HEK293 (cell line): ENCODE measurements at regions not wholly inside any gene's neighbourhood (a gene's known extent, or its start where the extent isn't known, plus 50 kb on each side); places are given as distances from the start of the nearest gene placed in this dataset.

Experiments used
- CTCF ChIP-seq: fragments of 450-650 bp; formaldehyde crosslinking; IDR thresholded peaks from 2 replicates; pipeline ENCODE4 v1.5.1; 2016; ENCODE audit warnings: missing biosample characterization, missing genetic modification characterization
- IKZF3 ChIP-seq: fragments of 450-650 bp; IDR thresholded peaks from 2 replicates; pipeline ENCODE4 v1.5.0; 2018; ENCODE audit warnings: missing biosample characterization, mild to moderate bottlenecking, missing genetic modification characterization, moderate library complexity
- KLF16 ChIP-seq: fragments of 450-650 bp; formaldehyde crosslinking; IDR thresholded peaks from 2 replicates; pipeline ENCODE4 v1.5.1; 2017; ENCODE audit warnings: missing biosample characterization, missing genetic modification characterization
- REST ChIP-seq: fragments of 450-650 bp; formaldehyde crosslinking; IDR thresholded peaks from 2 replicates; pipeline ENCODE4 v1.5.1; 2016; ENCODE audit warnings: missing biosample characterization, missing genetic modification characterization
- ZBTB6 ChIP-seq: fragments of 450-650 bp; formaldehyde crosslinking; IDR thresholded peaks from 2 replicates; pipeline ENCODE4 v1.5.1; 2017; ENCODE audit warnings: missing biosample characterization, missing genetic modification characterization
- ZFP3 ChIP-seq: fragments of 450-650 bp; formaldehyde crosslinking; IDR thresholded peaks from 2 replicates; pipeline ENCODE4 v1.5.1; 2016; ENCODE audit warnings: low read depth, missing biosample characterization, missing genetic modification characterization
- ZNF138 ChIP-seq: fragments of 450-650 bp; formaldehyde crosslinking; IDR thresholded peaks from 2 replicates; pipeline ENCODE4 v1.5.1; 2016; ENCODE audit warnings: missing biosample characterization, missing genetic modification characterization, borderline replicate concordance
- ZNF140 ChIP-seq: fragments of 450-650 bp; formaldehyde crosslinking; IDR thresholded peaks from 2 replicates; pipeline ENCODE4 v1.5.1; 2016; ENCODE audit warnings: missing biosample characterization, missing genetic modification characterization
- ZNF292 ChIP-seq: fragments of 450-650 bp; formaldehyde crosslinking; IDR thresholded peaks from 2 replicates; pipeline ENCODE4 v1.5.1; 2016; ENCODE audit warnings: low read depth, missing biosample characterization, missing genetic modification characterization, borderline replicate concordance
- ZNF311 ChIP-seq: fragments of 450-650 bp; formaldehyde crosslinking; IDR thresholded peaks from 2 replicates; pipeline ENCODE4 v1.5.1; 2017; ENCODE audit warnings: missing biosample characterization, missing genetic modification characterization, borderline replicate concordance
- ZNF404 ChIP-seq: fragments of 450-650 bp; formaldehyde crosslinking; IDR thresholded peaks from 2 replicates; pipeline ENCODE4 v1.5.1; 2017; ENCODE audit warnings: missing biosample characterization, missing genetic modification characterization
- ZNF449 ChIP-seq: fragments of 450-650 bp; formaldehyde crosslinking; IDR thresholded peaks from 2 replicates; pipeline ENCODE4 v1.5.1; 2017; ENCODE audit warnings: missing biosample characterization, mild to moderate bottlenecking, missing genetic modification characterization, moderate library complexity
- ZNF639 ChIP-seq: fragments of 450-650 bp; formaldehyde crosslinking; IDR thresholded peaks from 2 replicates; pipeline ENCODE4 v1.5.1; 2016; ENCODE audit warnings: missing biosample characterization, missing genetic modification characterization
- ZNF707 ChIP-seq: fragments of 450-650 bp; formaldehyde crosslinking; IDR thresholded peaks from 2 replicates; pipeline ENCODE4 v1.5.1; 2016; ENCODE audit warnings: missing biosample characterization, missing genetic modification characterization

GRCh38 chr13:33548069-33548468 is 262.5 kb upstream of the STARD13 start:
- no peak for TF ChIP-seq IKZF3 (tag by site-specific recombination)
- TF ChIP-seq ZNF311: no peak
- no peak for TF ChIP-seq CTCF (tag by site-specific recombination)
- no peak for TF ChIP-seq ZNF138 (tag by site-specific recombination)
- no peak for TF ChIP-seq KLF16 (tag by site-specific recombination)
- TF ChIP-seq ZNF140: no peak
- no peak for TF ChIP-seq ZNF449 (tag by site-specific recombination)
- no peak for TF ChIP-seq ZNF707
- no peak for TF ChIP-seq ZBTB6 (tag by site-specific recombination)
- TF ChIP-seq ZNF404: no peak
- no peak for TF ChIP-seq ZNF292 (tag by site-specific recombination)
- TF ChIP-seq ZFP3 (tag by site-specific recombination): no peak
- TF ChIP-seq ZNF639: no peak
- no peak for TF ChIP-seq REST (tag by site-specific recombination)
